Activated CD8-positive, alpha-beta T cell treated with anti-CD3 and anti-CD28 coated beads, Interleukin-2, amount 10 ng/mL, durations not matched to agents 7 days and 5 days (primary cell): ENCODE measurements at regions not wholly inside any gene's neighbourhood (a gene's known extent, or its start where the extent isn't known, plus 50 kb on each side); places are given as distances from the start of the nearest gene placed in this dataset.

Experiments
- ATAC-seq: fragments of 150-1000 bp; cut with Tn5 transposase; one replicate; pipeline ENCODE4 v1.10.0; 2021; ENCODE audit warnings: moderate library complexity
- CTCF ChIA-PET: fragments of 350-600 bp; sonication (Branson Sonifier 250); formaldehyde crosslinking; loops from one replicate; lab custom pipeline; 2021; ENCODE audit warnings: antibody characterized with exemption; lab: Charles Lee
- POLR2A ChIA-PET: fragments of 350-600 bp; sonication (Branson Sonifier 250); formaldehyde crosslinking; loops from one replicate; lab custom pipeline; 2021; ENCODE audit warnings: antibody characterized with exemption; lab: Charles Lee
- DNase-seq: peaks from one replicate; pipeline ENCODE4 v3.0.0-alpha.2; 2020
- H3K27ac Mint-ChIP-seq: one replicate; pipeline ENCODE4 v1.8.0; 2021; ENCODE audit warnings: mild to moderate bottlenecking, mixed read lengths
- H3K27me3 Mint-ChIP-seq: one replicate; pipeline ENCODE4 v1.8.0; 2021; ENCODE audit warnings: low read depth, mixed read lengths
- H3K36me3 Mint-ChIP-seq: one replicate; pipeline ENCODE4 v1.8.0; 2021; ENCODE audit warnings: low read depth, mixed read lengths
- H3K4me1 Mint-ChIP-seq: one replicate; pipeline ENCODE4 v1.8.0; 2021; ENCODE audit warnings: low read depth, mixed read lengths
- H3K4me3 Mint-ChIP-seq: one replicate; pipeline ENCODE4 v1.8.0; 2021; ENCODE audit warnings: mild to moderate bottlenecking, mixed read lengths
- H3K9me3 Mint-ChIP-seq: one replicate; pipeline ENCODE4 v1.8.0; 2022; ENCODE audit warnings: mixed read lengths; ENCODE audit not compliant: insufficient read depth

GRCh38 chr22:40116496-40117200 is 61.1 kb upstream of the TNRC6B start:
- peak overlapping the region; percentile 13 for H3K4me3 Mint-ChIP-seq

GRCh38 chr22:40118979-40119378 is 58.7 kb upstream of the TNRC6B start:
- no peaks in the 10 kb centered on the region for H3K27me3 Mint-ChIP-seq
- POLR2A ChIA-PET = no interaction called here
- ATAC-seq (no peak), DNase-seq (no peak)
- CTCF ChIA-PET = interaction anchor here (1.5 kb wide), 1 partner anchor 10 kb away, joined by 6 read pairs; no protein-coding TSS in a partner anchor
- no peak overlapping the region for H3K4me3 Mint-ChIP-seq
- H3K9me3 Mint-ChIP-seq = no peaks in the 10 kb centered on the region
- H3K4me1 Mint-ChIP-seq = peaks cover 65% of the 10 kb centered on the region
- H3K36me3 Mint-ChIP-seq = peaks cover 11% of the 10 kb centered on the region
- H3K27ac Mint-ChIP-seq = no peak overlapping the region

More at GRCh38 chr22:40116496-40117200, 61.1 kb upstream of the TNRC6B start:
- H3K27me3 Mint-ChIP-seq = no peaks in the 10 kb centered on the region
- H3K9me3 Mint-ChIP-seq = no peaks in the 10 kb centered on the region
- DNase-seq (peak; percentile 62), ATAC-seq (peak; percentile 90)
- H3K27ac Mint-ChIP-seq = peak overlapping the region; percentile 75
- peaks cover 55% of the 10 kb centered on the region for H3K4me1 Mint-ChIP-seq
- CTCF ChIA-PET = interaction anchor here (0.8 to 1.9 kb wide), 2 partner anchors 12 to 77 kb away, joined by 4 read pairs; no protein-coding TSS in a partner anchor
- POLR2A ChIA-PET = no interaction called here
- peaks cover 5% of the 10 kb centered on the region for H3K36me3 Mint-ChIP-seq

DNA sequence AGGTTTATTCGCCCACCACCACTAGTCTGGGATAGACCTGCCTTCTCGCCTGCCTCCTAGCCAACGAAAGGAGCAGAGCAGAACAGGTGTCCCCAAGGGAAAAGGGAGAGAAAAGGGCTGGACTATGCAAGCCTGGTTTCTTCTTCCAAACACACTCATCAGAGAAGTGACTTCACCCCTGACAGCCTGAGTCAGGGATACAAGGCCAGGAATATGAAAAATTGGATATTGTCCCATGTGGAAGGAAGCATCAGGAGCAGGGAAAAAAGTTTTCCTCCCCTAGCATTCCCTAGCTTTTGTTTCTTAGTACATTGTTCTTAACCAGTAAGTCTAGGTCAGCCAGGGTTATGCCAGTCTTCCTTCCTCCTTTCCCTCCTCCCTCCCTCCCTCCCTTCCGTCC is 56.9 kb upstream of the TNRC6B start:
- Mint-ChIP-seq H3K27me3 (no peaks in the 10 kb centered on the region), H3K27ac (no peak overlapping the region), H3K4me1 (peaks cover 59% of the 10 kb centered on the region), H3K9me3 (no peaks in the 10 kb centered on the region), H3K4me3 (no peak overlapping the region), H3K36me3 (peaks cover 12% of the 10 kb centered on the region)
- DNase-seq (no peak), ATAC-seq (no peak)
- CTCF ChIA-PET = interaction anchor here (1.8 kb wide), 1 partner anchor 227 kb away, joined by 6 read pairs; no protein-coding TSS in a partner anchor
- POLR2A ChIA-PET = interaction anchor here (1.1 to 2.3 kb wide), 2 partner anchors 77 to 601 kb away, joined by 3 to 9 read pairs; partner anchors contain the start of gene ATF4

DNA sequence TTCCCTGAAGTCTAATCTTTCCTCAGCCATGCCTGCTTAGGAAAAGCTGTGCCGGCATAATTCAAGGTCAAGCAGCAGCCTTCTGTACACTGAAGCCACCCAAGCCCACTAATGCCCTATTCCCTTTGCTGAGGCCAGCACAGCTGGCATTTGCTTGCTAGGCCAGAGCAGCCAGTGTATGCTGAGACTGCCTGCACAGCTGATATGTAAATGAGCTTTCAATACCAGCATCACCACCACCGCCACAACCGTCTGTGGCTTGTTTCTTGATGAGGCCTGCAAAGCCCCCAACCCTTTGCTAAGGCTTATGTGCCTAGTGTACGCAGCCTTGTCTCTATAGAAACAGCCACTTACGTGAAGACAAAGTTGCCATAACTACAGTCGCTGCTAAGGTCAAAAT is 56.3 kb upstream of the TNRC6B start:
- no peaks in the 10 kb centered on the region for H3K27me3 Mint-ChIP-seq
- peak; percentile 56 for ATAC-seq
- no peak overlapping the region for H3K4me3 Mint-ChIP-seq
- CTCF ChIA-PET = interaction anchor here (1.4 to 1.8 kb wide), 2 partner anchors 11 to 227 kb away, joined by 3 to 6 read pairs; no protein-coding TSS in a partner anchor
- peaks cover 12% of the 10 kb centered on the region for H3K36me3 Mint-ChIP-seq
- peak overlapping the region; percentile 41 for H3K27ac Mint-ChIP-seq
- peak; percentile 48 for DNase-seq
- no peaks in the 10 kb centered on the region for H3K9me3 Mint-ChIP-seq
- peaks cover 53% of the 10 kb centered on the region for H3K4me1 Mint-ChIP-seq
- POLR2A ChIA-PET = interaction anchor here (0.7 to 2.3 kb wide), 3 partner anchors 14 to 601 kb away, joined by 3 to 9 read pairs (median 3); partner anchors contain the start of gene ATF4

GRCh38 chr22:40122792-40123191 is 54.9 kb upstream of the TNRC6B start:
- no peak for DNase-seq
- Mint-ChIP-seq H3K9me3 (no peaks in the 10 kb centered on the region), H3K4me1 (peaks cover 49% of the 10 kb centered on the region), H3K4me3 (no peak overlapping the region), H3K36me3 (peaks cover 16% of the 10 kb centered on the region), H3K27me3 (no peaks in the 10 kb centered on the region), H3K27ac (no peak overlapping the region)
- ChIA-PET POLR2A (no interaction called here), CTCF (interaction anchor here (0.6 kb wide), 1 partner anchor 98 kb away, joined by 3 read pairs; no protein-coding TSS in a partner anchor)
- no peak for ATAC-seq

- ChIA-PET CTCF (interaction anchor here (1.4 kb wide), 1 partner anchor 16 kb away, joined by 4 read pairs; no protein-coding TSS in a partner anchor), POLR2A (no interaction called here)
- DNase-seq (no peak), ATAC-seq (no peak)
- Mint-ChIP-seq H3K4me1 (peaks cover 55% of the 10 kb centered on the region), H3K27me3 (no peaks in the 10 kb centered on the region), H3K9me3 (no peaks in the 10 kb centered on the region), H3K36me3 (peaks cover 16% of the 10 kb centered on the region), H3K27ac (no peak overlapping the region), H3K4me3 (no peak overlapping the region)
Measured at GRCh38 chr22:40123387-40123786, 54.3 kb upstream of the TNRC6B start.
